Superior temporal gyrus (tissue), 1 donor: ENCODE measurements at regions not wholly inside any gene's neighbourhood (a gene's known extent, or its start where the extent isn't known, plus 50 kb on each side); places are given as distances from the start of the nearest gene placed in this dataset.

Experiments used
- DNase-seq: peaks from one replicate; pipeline ENCODE4 v3.0.0-alpha.2; 2016; ENCODE audit errors: extremely low spot score

GRCh38 chr4:162644346-162644745 lies 480.5 kb upstream of the FSTL5 start:
- DNase-seq, result no peak

GRCh38 chr4:162640152-162640551 lies 476.4 kb upstream of the FSTL5 start:
- DNase-seq, result no peak

DNA sequence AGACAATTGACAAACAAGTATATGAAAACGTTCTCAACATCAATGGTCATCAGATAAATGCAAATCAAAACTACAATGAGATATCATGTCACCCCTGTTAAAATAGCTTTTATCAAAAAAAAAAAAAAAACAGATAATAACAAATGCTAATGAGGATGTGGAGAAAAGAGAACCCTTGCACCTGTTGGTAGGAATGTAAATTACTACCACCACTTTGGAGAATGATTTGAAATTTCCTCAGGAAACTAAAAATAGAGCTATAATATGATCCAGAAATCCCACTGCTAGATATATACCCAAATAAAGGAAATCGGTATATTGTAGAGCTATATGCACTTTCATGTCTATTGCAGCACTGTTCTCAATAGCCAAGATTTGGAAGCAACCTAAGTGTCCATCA lies 470.6 kb upstream of the FSTL5 start:
- no peak for DNase-seq

GRCh38 chr4:162622664-162623063 lies 458.9 kb upstream of the FSTL5 start:
- no peak for DNase-seq

GRCh38 chr4:162610116-162610515 lies 446.3 kb upstream of the FSTL5 start:
- DNase-seq, result no peak

GRCh38 chr4:162586266-162586665 lies 422.5 kb upstream of the FSTL5 start:
- DNase-seq, result no peak

DNA sequence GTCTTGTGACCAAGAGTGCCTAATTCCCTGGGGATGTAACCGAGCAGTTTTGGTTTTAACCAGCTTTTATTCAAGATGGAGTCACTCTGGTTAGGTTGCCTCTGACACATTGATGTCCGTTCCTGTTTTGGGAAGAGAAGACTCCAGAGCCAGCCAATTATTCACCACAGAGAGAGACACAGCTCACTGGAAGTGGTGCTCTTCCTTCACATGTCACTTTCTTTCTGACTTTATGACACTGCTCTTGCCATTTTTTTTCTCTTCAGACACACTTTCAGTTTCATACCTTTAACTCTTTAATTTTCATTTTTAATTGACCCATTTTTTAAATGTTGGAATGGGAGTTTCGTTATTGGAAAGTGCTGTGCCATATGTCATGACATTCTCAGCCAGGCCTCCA lies 418.4 kb upstream of the FSTL5 start:
- no peak for DNase-seq

- no peak for DNase-seq
These were observed 401.9 kb upstream of the FSTL5 start for GRCh38 chr4:162565730-162566129.

DNA sequence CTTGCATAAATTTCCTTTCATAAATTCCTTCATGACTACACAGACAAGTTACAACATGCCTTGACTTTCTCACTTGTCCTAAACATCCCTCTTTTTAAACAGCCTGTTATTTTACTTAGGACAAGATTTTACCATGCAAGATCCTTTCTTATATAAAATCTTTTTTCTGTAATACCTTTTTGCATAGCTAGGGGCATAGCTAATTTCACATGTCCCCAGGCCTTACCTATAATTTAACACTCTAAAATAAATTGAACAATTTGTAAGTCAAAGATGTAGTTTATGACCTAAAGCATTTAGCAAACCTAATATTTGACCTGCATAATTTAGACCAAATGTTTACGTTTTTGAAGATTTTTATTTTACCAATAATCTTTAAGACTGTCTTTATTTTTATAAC lies 396.3 kb upstream of the FSTL5 start:
- no peak for DNase-seq

- no peak for DNase-seq
These were observed 393.8 kb upstream of the FSTL5 start for GRCh38 chr4:162557516-162558106.

GRCh38 chr4:162535121-162535520 lies 371.3 kb upstream of the FSTL5 start:
- no peak for DNase-seq

DNA sequence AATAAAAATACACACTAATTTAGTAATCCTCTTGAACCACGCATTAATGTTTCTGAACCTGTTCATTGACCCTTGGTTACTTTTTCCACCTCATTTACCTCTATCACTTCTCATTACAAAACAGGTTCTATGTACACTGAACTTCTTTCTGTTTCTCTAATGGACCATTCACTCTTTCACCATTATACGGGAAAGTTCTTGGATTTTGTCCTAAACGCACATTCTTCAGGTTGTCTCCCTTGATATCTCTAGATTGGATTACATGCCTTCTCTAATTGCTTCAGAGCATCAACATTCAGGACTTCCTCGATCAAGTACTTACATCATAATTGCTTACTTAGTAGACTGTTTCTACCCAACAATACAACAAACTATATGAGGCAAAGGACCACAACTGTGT lies 359.4 kb upstream of the FSTL5 start:
- DNase-seq, result no peak

GRCh38 chr4:162522724-162523123 lies 358.9 kb upstream of the FSTL5 start:
- no peak for DNase-seq

DNA sequence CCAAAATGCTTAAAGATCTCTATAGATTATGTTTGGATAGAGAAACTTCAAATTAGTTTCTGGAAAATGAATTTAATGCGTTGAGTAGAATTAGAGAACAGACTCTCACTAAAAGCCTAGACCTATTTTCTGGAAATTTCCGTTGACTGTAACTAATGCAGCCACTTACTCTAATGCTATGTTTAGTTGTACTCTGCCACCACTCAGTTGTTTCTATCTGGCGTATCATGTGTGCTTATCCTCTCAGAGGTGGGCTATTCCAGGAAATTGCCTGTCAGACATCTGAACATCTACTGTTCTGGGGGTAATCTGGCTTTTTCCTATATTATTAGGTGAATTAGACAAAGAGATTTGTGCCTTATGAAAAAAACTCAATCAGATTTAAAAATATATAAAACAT lies 347.1 kb upstream of the FSTL5 start:
- no peak for DNase-seq

DNA sequence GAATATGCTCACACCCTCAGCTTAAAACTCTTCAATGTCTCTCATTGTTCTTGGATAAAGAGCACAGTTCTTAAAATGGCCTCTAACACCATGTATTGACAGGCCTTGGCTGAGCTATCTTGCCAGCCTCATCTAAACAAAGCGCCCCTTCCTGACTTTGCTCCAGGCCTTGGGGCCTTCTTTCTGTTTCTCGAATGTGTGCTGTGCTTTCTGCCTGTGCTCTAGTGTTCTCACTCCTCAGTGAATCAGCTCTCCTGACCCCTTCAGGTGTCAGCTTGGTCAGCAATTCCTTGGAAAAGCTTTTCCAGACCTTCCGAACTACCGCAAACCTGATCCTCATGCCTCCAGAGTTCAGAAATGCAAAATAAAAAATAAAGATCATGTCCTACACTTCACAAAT lies 346.3 kb upstream of the FSTL5 start:
- DNase-seq, result no peak

GRCh38 chr4:162509333-162509732 lies 345.5 kb upstream of the FSTL5 start:
- no peak for DNase-seq

GRCh38 chr4:162506253-162506652 lies 342.5 kb upstream of the FSTL5 start:
- DNase-seq, result peak; percentile 33

GRCh38 chr4:162503868-162504267 lies 340.1 kb upstream of the FSTL5 start:
- no peak for DNase-seq

GRCh38 chr4:162502109-162502508 lies 338.3 kb upstream of the FSTL5 start:
- no peak for DNase-seq

DNA sequence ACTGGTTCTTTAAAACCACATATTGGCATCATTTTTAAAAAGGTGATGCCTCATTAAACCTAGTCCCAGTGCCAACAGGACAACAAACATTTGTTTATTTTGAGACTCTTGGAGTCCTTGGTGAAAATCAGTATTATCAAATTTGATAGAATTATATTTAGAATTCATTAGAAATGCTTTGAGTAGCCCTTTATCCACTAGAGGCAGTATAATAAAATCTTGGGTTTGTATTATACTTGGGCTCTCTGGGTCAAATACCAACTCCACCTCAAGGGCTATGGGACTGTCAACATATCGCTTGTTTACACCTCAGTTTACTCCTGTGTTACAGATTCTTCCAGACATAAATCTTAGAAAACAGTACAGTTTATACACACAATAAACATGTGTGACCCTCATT lies 335.7 kb upstream of the FSTL5 start:
- no peak for DNase-seq

GRCh38 chr4:162498168-162498567 lies 334.4 kb upstream of the FSTL5 start:
- no peak for DNase-seq

- DNase-seq, result peak; percentile 83
These were observed 333.9 kb upstream of the FSTL5 start for GRCh38 chr4:162497564-162498167.

- DNase-seq, result no peak
These were observed 331.1 kb upstream of the FSTL5 start for GRCh38 chr4:162494935-162495334.

DNA sequence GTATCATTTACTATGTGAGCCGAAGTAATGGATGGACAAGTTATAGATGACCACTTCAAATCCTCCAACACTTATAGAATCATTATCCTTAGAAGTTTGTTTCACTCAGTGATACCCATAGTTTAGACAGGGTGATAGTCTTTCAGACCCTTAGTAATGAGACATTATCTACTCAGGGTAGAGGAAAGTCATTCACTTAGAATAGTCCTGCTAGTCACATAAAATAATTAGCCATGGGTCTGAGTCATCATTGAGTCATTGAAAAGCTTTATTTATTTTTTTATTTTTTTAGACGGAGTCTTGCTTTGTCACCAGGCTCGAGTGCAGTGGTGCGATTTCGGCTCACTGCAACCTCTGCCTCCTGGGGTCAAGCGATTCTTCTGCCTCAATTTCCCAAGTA lies 321.7 kb upstream of the FSTL5 start:
- no peak for DNase-seq
